GM21576 (cell line): ENCODE measurements at regions not wholly inside any gene's neighbourhood (a gene's known extent, or its start where the extent isn't known, plus 50 kb on each side); places are given as distances from the start of the nearest gene placed in this dataset.

Experiments
- ATAC-seq: cut with Tn5 transposase; IDR thresholded peaks from one replicate; pipeline ENCODE4 v1.9.1; 2021; ENCODE audit warnings: mild to moderate bottlenecking, moderate library complexity; ENCODE audit not compliant: unreplicated experiment

GRCh38 chr12:17695495-17695894, 394.5 kb downstream of the RERGL start:
- ATAC-seq, result no peak

- ATAC-seq, result no peak
Observed at GRCh38 chr12:17691369-17691768, 398.6 kb downstream of the RERGL start.

GRCh38 chr12:17680220-17680619, 409.8 kb downstream of the RERGL start:
- no peak for ATAC-seq

- ATAC-seq, result no peak
Observed at GRCh38 chr12:17666641-17667324, 423.2 kb downstream of the RERGL start.

GRCh38 chr12:17665839-17666238, 424.2 kb downstream of the RERGL start:
- ATAC-seq, result no peak

GRCh38 chr12:17661250-17661649, 428.7 kb downstream of the RERGL start:
- no peak for ATAC-seq

- ATAC-seq, result no peak
Observed at GRCh38 chr12:17652436-17652835, 437.6 kb downstream of the RERGL start.

- ATAC-seq, result no peak
Observed at GRCh38 chr12:17642340-17642650, 447.7 kb downstream of the RERGL start.

GRCh38 chr12:17640615-17641014, 449.4 kb downstream of the RERGL start:
- no peak for ATAC-seq

- ATAC-seq, result no peak
Observed at GRCh38 chr12:17618831-17619230, 471.2 kb downstream of the RERGL start.

GRCh38 chr12:17609701-17610100, 480.3 kb downstream of the RERGL start:
- no peak for ATAC-seq

- no peak for ATAC-seq
Observed at GRCh38 chr12:17609153-17609552, 480.8 kb downstream of the RERGL start.

- ATAC-seq, result no peak
Observed at GRCh38 chr12:17595111-17595510, 494.9 kb downstream of the RERGL start.

GRCh38 chr12:17593715-17594406, 496.1 kb downstream of the RERGL start:
- ATAC-seq, result no peak

- no peak for ATAC-seq
Observed at GRCh38 chr12:17592472-17592871, 497.5 kb downstream of the RERGL start.

- no peak for ATAC-seq
Observed at GRCh38 chr12:17591005-17591681, 498.9 kb downstream of the RERGL start.

GRCh38 chr12:17588968-17589367, 501.0 kb downstream of the RERGL start:
- ATAC-seq, result no peak

GRCh38 chr12:17579205-17580026, 510.6 kb downstream of the RERGL start:
- ATAC-seq, result no peak

GRCh38 chr12:17577405-17577804, 512.6 kb downstream of the RERGL start:
- no peak for ATAC-seq

- ATAC-seq, result no peak
Observed at GRCh38 chr12:17572250-17572649, 517.7 kb downstream of the RERGL start.

GRCh38 chr12:17571047-17571446, 518.9 kb downstream of the RERGL start:
- ATAC-seq, result no peak
